HUES48 (cell line): ENCODE measurements at regions not wholly inside any gene's neighbourhood (a gene's known extent, or its start where the extent isn't known, plus 50 kb on each side); places are given as distances from the start of the nearest gene placed in this dataset.
"Not testable (repeated sequence)": the region's sequence is repeated elsewhere in the genome, so short reads cannot be mapped to it uniquely, and the experiment has no call there.

ENCODE experiments used
- H3K27ac ChIP-seq: one replicate; pipeline ENCODE4 v1.7.0; 2013; ENCODE audit warnings: low read depth, low read length, inconsistent platforms
- H3K27me3 ChIP-seq: 2 replicates; pipeline ENCODE4 v1.6.1; 2013; ENCODE audit warnings: mild to moderate bottlenecking, low read length; ENCODE audit not compliant: control insufficient read depth, insufficient read depth
- H3K36me3 ChIP-seq: 2 replicates; pipeline ENCODE4 v1.6.1; 2013; ENCODE audit warnings: low read length; ENCODE audit not compliant: control insufficient read depth, insufficient read depth
- H3K4me1 ChIP-seq: 2 replicates; pipeline ENCODE4 v1.6.1; 2013; ENCODE audit warnings: mild to moderate bottlenecking, low read length; ENCODE audit not compliant: control insufficient read depth, insufficient read depth
- H3K4me3 ChIP-seq: 2 replicates; pipeline ENCODE4 v1.5.1; 2013; ENCODE audit warnings: mild to moderate bottlenecking, low read depth, low read length
- H3K9ac ChIP-seq: 2 replicates; pipeline ENCODE4 v1.6.1; 2013; ENCODE audit warnings: mild to moderate bottlenecking, low read depth, low read length, moderate library complexity
- H3K9me3 ChIP-seq: 2 replicates; pipeline ENCODE4 v1.6.1; 2013; ENCODE audit warnings: low read length; ENCODE audit not compliant: control insufficient read depth, insufficient read depth

- H3K4me1 ChIP-seq: peaks cover 6% of the 10 kb centered on the region; the same call in 1 of the 2 replicates
- no peaks in the 10 kb centered on the region for H3K36me3 ChIP-seq
- H3K27ac ChIP-seq: no peak overlapping the region
- no peak overlapping the region for H3K9ac ChIP-seq
- H3K9me3 ChIP-seq: no peaks in the 10 kb centered on the region
- H3K27me3 ChIP-seq: peaks cover 21% of the 10 kb centered on the region
- H3K4me3 ChIP-seq: no peak overlapping the region
These were observed 177.5 kb upstream of the RTL1 start for GRCh38 chr14:101080922-101081593.

DNA sequence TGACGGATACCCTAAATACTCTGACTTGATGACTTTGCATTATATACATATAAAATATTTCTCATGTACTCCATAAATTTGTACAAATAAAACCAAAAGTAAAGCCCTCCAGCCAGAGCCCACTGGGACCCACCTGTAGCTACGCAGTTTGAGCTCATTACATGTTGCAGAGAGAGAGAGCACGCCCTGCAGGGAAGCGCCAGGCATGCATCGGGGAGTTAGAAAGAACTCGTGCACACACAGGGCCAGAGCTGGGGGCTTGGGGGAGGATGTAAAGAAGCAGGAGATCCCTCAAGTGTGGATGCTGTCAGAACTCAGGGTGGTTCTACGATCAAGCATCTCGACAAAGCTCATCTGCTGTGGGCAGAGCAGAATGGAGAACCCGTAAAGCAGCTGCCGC, 178.5 kb upstream of the RTL1 start:
- no peaks in the 10 kb centered on the region for H3K9me3 ChIP-seq
- H3K27ac ChIP-seq: no peak overlapping the region
- no peak overlapping the region for H3K9ac ChIP-seq
- H3K36me3 ChIP-seq: no peaks in the 10 kb centered on the region
- no peak overlapping the region for H3K4me3 ChIP-seq
- H3K27me3 ChIP-seq: peaks cover 13% of the 10 kb centered on the region
- no peaks in the 10 kb centered on the region for H3K4me1 ChIP-seq

GRCh38 chr14:101082436-101083384, 179.2 kb upstream of the RTL1 start:
- no peak overlapping the region for H3K27ac ChIP-seq
- H3K36me3 ChIP-seq: no peaks in the 10 kb centered on the region
- H3K4me1 ChIP-seq: no peaks in the 10 kb centered on the region
- H3K9ac ChIP-seq: no peak overlapping the region
- H3K27me3 ChIP-seq: peaks cover 7% of the 10 kb centered on the region
- H3K9me3 ChIP-seq: no peaks in the 10 kb centered on the region
- H3K4me3 ChIP-seq: no peak overlapping the region

- Histone ChIP-seq H3K4me3 (no peak overlapping the region), H3K9ac (no peak overlapping the region), H3K36me3 (no peaks in the 10 kb centered on the region), H3K9me3 (no peaks in the 10 kb centered on the region), H3K4me1 (no peaks in the 10 kb centered on the region), H3K27ac (no peak overlapping the region), H3K27me3 (no peaks in the 10 kb centered on the region)
These were observed 180.3 kb upstream of the RTL1 start for GRCh38 chr14:101083564-101084435.

GRCh38 chr14:101084436-101084826, 180.9 kb upstream of the RTL1 start:
- no peak overlapping the region for H3K4me3 ChIP-seq
- H3K36me3 ChIP-seq: no peaks in the 10 kb centered on the region
- no peaks in the 10 kb centered on the region for H3K27me3 ChIP-seq
- no peaks in the 10 kb centered on the region for H3K4me1 ChIP-seq
- H3K9me3 ChIP-seq: no peaks in the 10 kb centered on the region
- H3K9ac ChIP-seq: no peak overlapping the region
- H3K27ac ChIP-seq: no peak overlapping the region

- Histone ChIP-seq H3K9me3 (no peaks in the 10 kb centered on the region), H3K27me3 (no peaks in the 10 kb centered on the region), H3K4me3 (no peak overlapping the region), H3K4me1 (no peaks in the 10 kb centered on the region), H3K27ac (no peak overlapping the region), H3K36me3 (no peaks in the 10 kb centered on the region), H3K9ac (no peak overlapping the region)
These were observed 183.4 kb upstream of the RTL1 start for GRCh38 chr14:101086926-101087325.

DNA sequence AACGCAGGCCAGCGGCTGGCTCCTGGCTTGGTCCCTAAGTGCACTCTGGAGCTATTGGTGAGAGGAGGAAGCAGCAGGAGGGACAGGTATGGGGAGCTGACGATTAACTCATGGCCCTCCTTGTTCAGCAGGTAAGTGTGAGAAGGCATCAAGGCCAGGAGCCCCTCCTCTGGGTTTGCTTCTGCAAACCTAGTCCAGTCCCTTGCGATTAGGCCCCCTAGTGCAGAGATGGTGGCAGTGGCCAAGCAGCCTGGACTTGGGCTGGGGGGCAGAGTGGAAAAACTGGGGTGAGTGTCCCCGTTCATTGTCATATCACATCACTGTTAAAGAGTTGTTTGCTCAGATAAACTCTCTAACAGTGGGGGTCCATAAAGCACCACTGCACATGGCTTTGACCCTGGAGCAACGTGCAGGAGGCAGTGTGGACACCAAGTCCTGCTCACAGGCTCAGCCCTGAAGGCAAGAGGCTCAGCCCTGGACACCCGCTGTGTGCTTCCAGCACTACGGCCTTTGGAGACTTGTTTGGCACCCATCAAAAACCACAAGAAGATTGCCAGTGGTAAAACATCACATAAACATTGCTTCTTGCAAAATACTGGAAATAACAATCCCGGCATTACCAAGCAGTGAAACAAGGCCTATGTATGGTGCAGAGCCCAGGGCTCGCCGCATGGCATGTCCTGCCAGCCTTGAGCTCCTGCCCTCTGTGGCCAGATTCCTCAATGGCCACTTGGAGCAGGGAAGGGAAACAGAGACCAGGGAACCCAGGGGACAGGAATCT, 184.3 kb upstream of the RTL1 start:
- H3K9me3 ChIP-seq: no peaks in the 10 kb centered on the region
- no peak overlapping the region for H3K9ac ChIP-seq
- H3K4me1 ChIP-seq: no peaks in the 10 kb centered on the region
- no peaks in the 10 kb centered on the region for H3K36me3 ChIP-seq
- no peak overlapping the region for H3K27ac ChIP-seq
- no peaks in the 10 kb centered on the region for H3K27me3 ChIP-seq
- no peak overlapping the region for H3K4me3 ChIP-seq

- Histone ChIP-seq H3K9me3 (no peaks in the 10 kb centered on the region), H3K4me1 (no peaks in the 10 kb centered on the region), H3K4me3 (no peak overlapping the region), H3K27ac (no peak overlapping the region), H3K36me3 (no peaks in the 10 kb centered on the region), H3K27me3 (no peaks in the 10 kb centered on the region), H3K9ac (no peak overlapping the region)
These were observed 184.8 kb upstream of the RTL1 start for GRCh38 chr14:101088395-101088667.

GRCh38 chr14:101088714-101089113, 185.2 kb upstream of the RTL1 start:
- Histone ChIP-seq H3K27ac (no peak overlapping the region), H3K9me3 (no peaks in the 10 kb centered on the region), H3K36me3 (no peaks in the 10 kb centered on the region), H3K9ac (no peak overlapping the region), H3K4me3 (no peak overlapping the region), H3K4me1 (no peaks in the 10 kb centered on the region), H3K27me3 (no peaks in the 10 kb centered on the region)

DNA sequence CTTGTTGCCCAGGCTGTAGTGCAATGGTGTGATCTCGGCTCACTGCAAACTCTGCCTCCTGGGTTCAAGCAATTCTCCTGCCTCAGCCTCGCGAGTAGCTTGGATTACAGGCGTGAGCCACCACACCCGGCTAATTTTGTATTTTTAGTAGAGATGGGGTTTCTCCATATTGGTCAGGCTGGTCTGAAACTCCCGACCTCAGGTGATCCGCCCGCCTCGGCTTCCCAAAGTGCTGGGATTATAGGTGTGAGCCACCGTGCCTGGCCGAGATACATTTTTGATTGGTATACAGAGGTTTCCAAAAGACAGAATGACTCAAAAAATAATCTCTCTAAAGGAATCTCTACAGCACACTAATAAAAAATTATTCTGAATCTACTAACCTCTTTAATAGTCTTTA, 187.0 kb upstream of the RTL1 start:
- not testable (repeated sequence) for H3K4me3 ChIP-seq, H3K27me3 ChIP-seq, H3K9me3 ChIP-seq, H3K36me3 ChIP-seq, H3K27ac ChIP-seq, H3K9ac ChIP-seq, H3K4me1 ChIP-seq
